SK-N-SH treated with all-trans-retinoic acid at 6 μM for 48 hours (cell line): ENCODE measurements at regions not wholly inside any gene's neighbourhood (a gene's known extent, or its start where the extent isn't known, plus 50 kb on each side); places are given as distances from the start of the nearest gene placed in this dataset.

ENCODE experiments used
- ATAC-seq: fragments of 200-7000 bp; cut with Tn5 transposase; 3 replicates; pipeline ENCODE4 v1.9.1; 2020; ENCODE audit warnings: mild to moderate bottlenecking, moderate library complexity
- ARNTL ChIP-seq: fragments of 450-650 bp; formaldehyde crosslinking; IDR thresholded peaks from 2 replicates; pipeline ENCODE4 v1.5.0; 2020; ENCODE audit warnings: low read depth, mild to moderate bottlenecking, moderate library complexity, borderline replicate concordance
- BACH2 ChIP-seq: fragments of 250-450 bp; sonication (Bioruptor Pico); IDR thresholded peaks from 2 replicates; pipeline ENCODE4 v1.9.0; 2021; ENCODE audit warnings: mild to moderate bottlenecking, borderline replicate concordance
- CSRNP3 ChIP-seq: fragments of 250-450 bp; sonication (Bioruptor Pico); IDR thresholded peaks from 2 replicates; pipeline ENCODE4 v1.5.1; 2021; ENCODE audit warnings: mild to moderate bottlenecking, moderate library complexity
- GLIS3 ChIP-seq: fragments of 250-450 bp; sonication (Bioruptor Pico); IDR thresholded peaks from 2 replicates; pipeline ENCODE4 v1.5.0; 2020; ENCODE audit warnings: mild to moderate bottlenecking, moderate library complexity
- PATZ1 ChIP-seq: fragments of 250-450 bp; sonication (Bioruptor Pico); IDR thresholded peaks from 2 replicates; pipeline ENCODE4 v1.8.0; 2020; ENCODE audit warnings: mild to moderate bottlenecking, moderate library complexity, borderline replicate concordance
- POU6F1 ChIP-seq: fragments of 250-450 bp; sonication (Bioruptor Pico); IDR thresholded peaks from 2 replicates; pipeline ENCODE4 v1.8.0; 2021; ENCODE audit warnings: low read depth, mild to moderate bottlenecking, moderate library complexity, borderline replicate concordance
- PPARA ChIP-seq: fragments of 250-450 bp; sonication (Bioruptor Pico); IDR thresholded peaks from 2 replicates; pipeline ENCODE4 v1.5.0; 2020; ENCODE audit warnings: mild to moderate bottlenecking, borderline replicate concordance
- RARB ChIP-seq: fragments of 250-450 bp; sonication (Bioruptor Pico); IDR thresholded peaks from 2 replicates; pipeline ENCODE4 v1.8.0; 2021; ENCODE audit warnings: mild to moderate bottlenecking, moderate library complexity
- SNAI2 ChIP-seq: fragments of 250-450 bp; sonication (Bioruptor Pico); IDR thresholded peaks from 2 replicates; pipeline ENCODE4 v1.5.0; 2020; ENCODE audit warnings: mild to moderate bottlenecking, moderate library complexity
- TCF4 ChIP-seq: fragments of 250-450 bp; sonication (Bioruptor Pico); IDR thresholded peaks from 2 replicates; pipeline ENCODE4 v1.8.0; 2021; ENCODE audit warnings: mild to moderate bottlenecking, moderate library complexity, borderline replicate concordance
- TOX ChIP-seq: fragments of 250-450 bp; sonication (Bioruptor Pico); IDR thresholded peaks from 2 replicates; pipeline ENCODE4 v1.8.0; 2021; ENCODE audit warnings: mild to moderate bottlenecking, moderate library complexity, borderline replicate concordance
- TSHZ2 ChIP-seq: fragments of 250-450 bp; sonication (Bioruptor Pico); IDR thresholded peaks from 2 replicates; pipeline ENCODE4 v1.5.0; 2020; ENCODE audit warnings: mild to moderate bottlenecking, moderate library complexity
- ZC3H10 ChIP-seq: fragments of 250-450 bp; sonication (Bioruptor Pico); IDR thresholded peaks from 2 replicates; pipeline ENCODE4 v1.5.1; 2021; ENCODE audit warnings: mild to moderate bottlenecking, moderate library complexity
- ZFP3 ChIP-seq: fragments of 250-450 bp; sonication (Bioruptor Pico); IDR thresholded peaks from 2 replicates; pipeline ENCODE4 v1.5.0; 2020; ENCODE audit warnings: mild to moderate bottlenecking, moderate library complexity
- ZFP30 ChIP-seq: fragments of 450-650 bp; formaldehyde crosslinking; IDR thresholded peaks from 2 replicates; pipeline ENCODE4 v1.5.0; 2022; ENCODE audit warnings: mild to moderate bottlenecking, moderate library complexity
- ZNF70 ChIP-seq: fragments of 450-650 bp; formaldehyde crosslinking; IDR thresholded peaks from 2 replicates; pipeline ENCODE4 v1.5.0; 2020; ENCODE audit warnings: mild to moderate bottlenecking, moderate library complexity

- no peak for ATAC-seq
- TF ChIP-seq ZFP30 (CRISPR knock-in tag) (no peak), ZC3H10 (CRISPR knock-in tag) (no peak), TSHZ2 (CRISPR knock-in tag) (no peak), ARNTL (CRISPR knock-in tag) (no peak), ZFP3 (CRISPR knock-in tag) (no peak), GLIS3 (CRISPR knock-in tag) (no peak), RARB (CRISPR knock-in tag) (no peak), SNAI2 (CRISPR knock-in tag) (no peak), PPARA (CRISPR knock-in tag) (no peak), PATZ1 (CRISPR knock-in tag) (no peak), CSRNP3 (CRISPR knock-in tag) (no peak), BACH2 (CRISPR knock-in tag) (no peak), POU6F1 (CRISPR knock-in tag) (no peak)
Measured at GRCh38 chr2:107548216-107548615, 278.5 kb upstream of the RGPD4 start.

GRCh38 chr2:107553046-107553445 lies 273.6 kb upstream of the RGPD4 start:
- no peak for ATAC-seq

More at GRCh38 chr2:107553046-107553445, 273.6 kb upstream of the RGPD4 start:
- TF ChIP-seq ARNTL (CRISPR knock-in tag) (no peak), TCF4 (no peak), POU6F1 (CRISPR knock-in tag) (no peak), GLIS3 (CRISPR knock-in tag) (no peak), PPARA (CRISPR knock-in tag) (no peak), ZNF70 (CRISPR knock-in tag) (no peak), RARB (CRISPR knock-in tag) (no peak), ZC3H10 (CRISPR knock-in tag) (no peak), SNAI2 (CRISPR knock-in tag) (no peak), CSRNP3 (CRISPR knock-in tag) (no peak), TOX (no peak), BACH2 (CRISPR knock-in tag) (no peak), ZFP30 (CRISPR knock-in tag) (no peak), TSHZ2 (CRISPR knock-in tag) (no peak)
